DMS53 treated with DMSO at 0.1 percent for 48 hours (cell line): ENCODE measurements at regions not wholly inside any gene's neighbourhood (a gene's known extent, or its start where the extent isn't known, plus 50 kb on each side); places are given as distances from the start of the nearest gene placed in this dataset.
"Not testable (repeated sequence)": the region's sequence is repeated elsewhere in the genome, so short reads cannot be mapped to it uniquely, and the experiment has no call there.

Experiments
- DNase-seq: peaks from one replicate; lab custom pipeline; 2025; ENCODE audit not compliant: unreplicated experiment; lab: John Stamatoyannopoulos, UW

DNA sequence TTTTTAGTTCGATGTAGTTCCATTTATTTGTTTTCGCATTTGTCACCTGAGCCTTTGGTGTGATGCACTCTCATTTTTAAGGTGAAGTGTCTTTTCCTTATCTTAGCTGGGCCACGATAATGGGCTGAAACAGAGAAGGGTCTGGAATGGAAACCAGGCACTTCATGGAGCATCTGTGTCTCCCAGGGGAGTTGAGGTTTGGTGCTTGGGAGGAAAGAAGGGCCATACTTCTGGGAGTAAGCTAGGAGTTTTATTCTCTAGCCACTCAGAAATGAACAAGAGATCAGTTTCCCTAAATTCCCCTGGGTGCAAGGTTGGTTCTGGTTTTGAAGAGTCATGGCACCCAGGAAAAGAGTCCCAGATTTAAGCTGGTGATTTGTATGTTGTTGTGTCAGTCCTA lies 179.4 kb upstream of the CXCR4 start:
- no peak for DNase-seq

DNA sequence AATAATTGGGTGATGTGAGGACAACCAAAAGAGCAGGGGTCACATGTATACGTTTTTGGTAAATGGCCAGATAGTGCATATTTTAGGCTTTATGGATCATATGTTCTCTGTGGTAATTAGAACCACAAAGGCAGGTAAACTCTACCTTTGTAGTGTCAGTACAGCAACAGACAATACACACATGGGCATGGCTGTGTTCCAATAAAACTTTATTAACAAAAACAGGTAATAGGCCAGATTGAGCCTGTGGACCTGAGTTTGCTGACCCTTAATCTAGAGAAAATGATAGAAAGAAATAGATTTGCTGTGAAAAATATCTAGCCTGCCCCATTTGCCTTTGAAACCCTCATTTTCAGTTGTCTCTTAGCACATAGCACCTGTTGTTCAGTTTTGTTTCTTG lies 177.2 kb upstream of the CXCR4 start:
- no peak for DNase-seq

DNA sequence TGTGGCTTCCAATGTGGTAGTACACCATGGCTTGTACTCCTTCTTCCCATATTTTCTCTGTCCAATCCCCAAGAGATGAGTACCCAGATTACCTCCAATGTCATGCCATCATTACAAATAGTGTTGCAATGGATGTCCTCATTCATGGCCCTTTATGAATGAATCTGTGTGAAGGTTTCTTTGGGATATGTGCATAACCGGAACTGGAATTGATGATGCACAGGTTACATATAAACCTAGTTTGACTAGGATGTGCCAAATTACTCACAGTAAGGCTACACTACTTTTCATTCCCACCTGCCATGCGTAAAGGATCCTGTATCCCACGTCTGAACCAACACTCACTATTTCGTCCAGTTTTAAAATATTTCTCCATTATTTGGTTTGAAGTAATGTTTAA lies 173.9 kb upstream of the CXCR4 start:
- DNase-seq = no peak

DNA sequence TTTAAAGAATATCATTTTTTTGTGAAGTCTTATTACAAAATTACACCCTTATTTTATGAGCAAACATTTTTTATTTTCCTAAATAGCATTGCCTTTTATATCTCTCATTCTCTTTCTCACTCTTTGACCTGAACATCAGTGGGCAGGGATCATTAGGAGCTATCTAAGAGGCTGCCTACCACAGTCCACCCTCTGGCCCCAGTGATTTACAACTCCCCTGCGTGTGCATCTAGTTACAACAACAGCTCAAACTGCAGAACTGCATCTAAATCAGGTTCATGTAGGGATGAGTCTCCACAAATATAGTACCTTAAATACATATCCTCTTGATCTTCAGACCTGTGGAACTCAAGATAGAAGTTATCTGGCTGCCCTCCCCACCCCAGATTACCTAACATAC lies 172.4 kb upstream of the CXCR4 start:
- no peak for DNase-seq

DNA sequence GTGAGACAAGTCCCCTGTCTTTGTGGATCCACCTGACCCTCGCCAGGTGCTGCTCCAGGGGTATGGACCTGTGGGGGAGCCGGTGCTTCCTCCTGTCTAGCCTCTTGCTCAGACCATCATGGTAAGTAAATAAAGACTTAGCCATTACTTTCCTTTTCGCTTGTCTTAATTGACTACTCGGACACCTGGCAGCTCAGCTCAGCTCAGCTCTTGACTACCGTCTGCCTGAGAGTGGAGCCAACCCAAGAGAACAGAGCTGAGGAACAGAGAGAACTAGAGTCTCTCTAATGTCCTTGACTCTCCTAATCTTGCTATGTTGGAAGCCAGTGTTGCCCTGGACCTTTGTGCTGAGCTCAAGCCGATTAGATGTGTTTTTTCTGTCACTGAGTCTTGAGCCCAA lies 170.3 kb upstream of the CXCR4 start:
- no peak for DNase-seq

DNA sequence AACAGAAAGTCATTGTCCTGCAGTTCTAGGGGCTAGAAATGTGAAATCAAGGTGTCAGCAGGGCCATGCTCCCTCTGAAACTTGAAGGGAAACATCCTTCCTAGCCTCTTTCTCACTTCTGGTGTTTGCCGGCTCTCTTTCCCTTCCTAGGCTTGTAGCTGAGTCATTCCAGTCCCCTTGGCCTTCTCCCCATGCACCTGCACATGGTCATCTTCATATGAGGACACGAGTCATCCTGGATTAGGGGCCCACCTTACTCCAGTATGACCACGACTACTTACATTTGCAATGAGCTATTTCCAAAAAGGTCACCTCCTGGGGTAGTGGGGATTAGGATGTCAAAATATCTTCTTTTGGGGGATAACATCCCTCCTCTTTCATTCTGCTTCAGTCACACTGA lies 168.5 kb upstream of the CXCR4 start:
- DNase-seq = no peak

DNA sequence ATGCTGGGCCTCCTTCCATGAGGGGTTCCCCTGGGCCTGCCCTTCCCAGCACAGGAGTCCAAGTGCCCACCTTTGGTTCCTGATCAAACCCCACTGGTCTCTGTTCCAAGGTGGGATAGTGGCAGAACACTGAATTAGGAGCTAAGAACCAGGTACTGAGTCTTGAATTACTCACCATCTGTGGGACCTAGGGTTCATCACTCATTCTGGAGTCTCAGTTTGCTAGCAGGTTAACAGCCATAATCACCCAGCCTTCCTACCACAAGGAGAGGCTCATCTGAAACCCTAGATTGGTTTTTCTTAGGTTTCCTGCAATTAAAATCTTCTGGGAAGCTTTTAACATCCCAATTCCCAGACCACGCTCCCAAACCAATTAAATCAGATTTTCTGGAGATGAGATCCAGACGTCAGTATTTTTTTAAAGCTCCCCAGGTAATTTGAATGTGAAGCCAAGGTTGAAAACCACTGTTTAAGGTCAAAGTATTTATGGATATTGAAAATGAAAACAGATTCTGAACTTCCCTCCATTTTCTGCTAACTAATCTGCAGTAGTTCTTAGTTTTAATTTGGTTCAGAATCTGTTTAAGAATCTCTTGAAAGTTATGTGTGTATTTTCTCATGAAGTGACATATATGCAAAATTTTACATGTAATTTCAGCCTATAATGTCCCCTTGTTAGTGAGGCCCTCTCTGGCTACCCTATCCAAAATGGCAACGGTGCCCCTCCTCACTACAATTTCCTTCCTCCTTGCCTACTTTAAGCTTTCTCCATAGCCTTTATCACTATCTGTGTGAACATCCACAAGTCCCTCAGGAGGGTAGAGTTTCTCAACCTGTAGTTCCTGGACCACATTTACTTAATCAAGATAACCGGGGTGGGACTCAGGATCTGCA lies 166.5 kb upstream of the CXCR4 start:
- DNase-seq = no peak

DNA sequence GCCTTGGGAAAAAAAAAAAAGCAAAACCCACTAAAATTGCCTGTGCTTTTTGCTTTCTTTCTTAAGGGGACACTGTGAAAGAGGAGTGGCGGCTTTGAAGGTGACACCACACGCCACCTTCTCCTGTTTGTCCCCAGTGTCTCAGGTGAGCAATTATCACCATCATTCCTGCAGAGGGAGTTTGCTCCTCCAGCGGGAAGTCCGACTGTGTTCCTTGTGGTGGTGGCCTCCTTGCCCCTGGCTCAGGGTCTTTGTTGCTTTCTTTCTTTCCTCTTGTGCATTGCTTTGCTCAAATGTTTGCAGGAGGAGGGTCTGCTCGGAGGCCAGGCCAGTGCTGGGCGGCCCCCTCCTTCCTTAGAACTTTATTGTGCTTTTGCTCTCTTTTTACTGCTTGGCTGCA lies 164.3 kb upstream of the CXCR4 start:
- no peak for DNase-seq

DNA sequence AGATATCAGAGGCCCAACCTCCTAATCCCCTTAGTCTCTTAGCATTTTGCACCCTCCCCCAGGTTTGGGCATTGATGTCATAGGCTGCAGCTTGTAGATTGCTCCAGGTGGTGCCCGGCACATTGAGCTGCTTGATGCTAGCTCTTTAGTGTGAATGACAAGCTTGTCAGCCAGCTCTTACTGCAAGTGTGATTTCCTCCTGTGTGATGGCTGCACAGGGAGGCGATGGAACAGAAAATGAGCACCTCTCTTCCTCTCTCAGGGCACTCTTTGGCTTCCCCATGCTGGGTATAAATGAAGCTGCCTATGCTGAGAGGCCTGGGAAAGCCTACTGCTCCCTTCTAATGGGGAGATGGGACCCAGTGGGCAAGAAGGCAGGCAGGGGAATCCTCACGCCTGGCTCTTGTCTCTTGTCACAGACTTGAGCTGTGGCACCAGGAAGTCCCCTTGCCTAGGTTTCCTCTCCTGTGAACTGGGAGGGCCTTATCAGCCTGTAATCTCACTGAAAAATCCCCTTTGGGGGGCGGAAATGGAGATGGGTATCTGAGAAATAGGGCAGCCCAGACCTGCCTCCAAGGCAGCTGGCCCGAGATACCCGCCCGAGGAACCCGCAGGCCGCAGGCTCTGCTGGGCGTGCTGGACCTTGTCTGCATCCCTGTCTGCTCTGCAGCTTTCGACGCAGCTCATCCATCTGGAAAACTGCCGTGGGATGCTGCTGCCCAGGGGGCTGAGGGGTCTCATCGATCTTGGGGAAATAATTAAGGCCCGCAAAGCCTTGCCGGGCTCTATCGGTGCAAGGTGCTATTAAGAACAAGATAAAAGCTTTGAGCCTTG lies 163.5 kb upstream of the CXCR4 start:
- DNase-seq = no peak

DNA sequence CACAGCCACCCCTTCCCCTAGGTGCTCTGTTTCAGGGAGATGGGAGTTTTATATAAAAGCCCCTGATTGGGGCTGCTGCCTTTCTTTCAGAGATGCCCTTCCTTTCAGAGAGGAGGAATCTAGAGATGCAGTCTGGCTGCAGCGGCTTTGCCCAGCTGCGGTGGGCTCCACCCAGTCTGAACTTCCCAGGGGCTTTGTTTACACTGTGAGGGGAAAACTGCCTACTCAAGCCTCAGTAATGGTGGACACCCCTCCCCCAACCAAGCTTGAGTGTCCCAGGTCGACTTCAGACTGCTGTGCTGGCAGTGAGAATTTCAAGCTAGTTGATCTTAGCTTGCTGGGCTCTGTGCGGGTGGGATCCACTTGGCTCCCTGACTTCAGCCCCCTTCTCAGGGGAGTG lies 148.4 kb upstream of the CXCR4 start:
- DNase-seq = not testable (repeated sequence)

DNA sequence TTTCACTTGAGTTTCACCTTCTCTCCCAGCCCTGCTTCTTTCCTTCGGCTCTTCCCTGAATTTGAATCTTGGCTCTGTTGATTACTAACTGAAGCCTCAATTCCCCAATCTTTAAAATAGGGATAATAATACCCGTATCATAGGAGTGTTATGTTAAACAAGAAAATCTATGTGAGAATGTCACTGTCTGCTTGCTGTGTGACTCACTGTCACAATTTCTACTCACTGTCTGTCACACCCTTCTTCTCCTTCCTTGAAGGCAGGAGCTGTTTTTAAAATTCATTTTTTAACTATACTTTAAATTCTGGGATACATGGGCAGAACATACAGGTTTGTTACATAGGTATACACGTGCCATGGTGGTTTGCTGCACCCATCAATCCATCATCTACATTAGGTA lies 141.6 kb upstream of the CXCR4 start:
- DNase-seq = no peak

DNA sequence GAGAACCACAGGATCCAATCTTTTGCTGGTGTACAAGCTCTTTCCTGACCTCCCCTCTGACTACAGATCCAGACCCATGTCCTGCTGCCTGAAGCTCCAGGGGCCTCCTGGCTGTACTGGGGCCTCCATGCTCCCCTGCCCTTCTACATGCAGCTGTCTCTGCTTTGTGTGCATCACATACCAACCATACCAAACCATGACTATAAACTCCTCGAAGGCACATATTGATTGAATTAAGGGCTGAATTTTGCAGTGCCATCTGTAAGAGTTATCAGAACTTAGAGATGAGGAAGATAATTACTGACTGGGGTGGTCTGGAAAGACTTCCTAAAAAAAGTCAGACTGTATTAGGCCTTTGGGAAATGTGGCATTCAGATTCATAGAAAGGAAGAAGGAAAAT lies 139.9 kb upstream of the CXCR4 start:
- DNase-seq = no peak

DNA sequence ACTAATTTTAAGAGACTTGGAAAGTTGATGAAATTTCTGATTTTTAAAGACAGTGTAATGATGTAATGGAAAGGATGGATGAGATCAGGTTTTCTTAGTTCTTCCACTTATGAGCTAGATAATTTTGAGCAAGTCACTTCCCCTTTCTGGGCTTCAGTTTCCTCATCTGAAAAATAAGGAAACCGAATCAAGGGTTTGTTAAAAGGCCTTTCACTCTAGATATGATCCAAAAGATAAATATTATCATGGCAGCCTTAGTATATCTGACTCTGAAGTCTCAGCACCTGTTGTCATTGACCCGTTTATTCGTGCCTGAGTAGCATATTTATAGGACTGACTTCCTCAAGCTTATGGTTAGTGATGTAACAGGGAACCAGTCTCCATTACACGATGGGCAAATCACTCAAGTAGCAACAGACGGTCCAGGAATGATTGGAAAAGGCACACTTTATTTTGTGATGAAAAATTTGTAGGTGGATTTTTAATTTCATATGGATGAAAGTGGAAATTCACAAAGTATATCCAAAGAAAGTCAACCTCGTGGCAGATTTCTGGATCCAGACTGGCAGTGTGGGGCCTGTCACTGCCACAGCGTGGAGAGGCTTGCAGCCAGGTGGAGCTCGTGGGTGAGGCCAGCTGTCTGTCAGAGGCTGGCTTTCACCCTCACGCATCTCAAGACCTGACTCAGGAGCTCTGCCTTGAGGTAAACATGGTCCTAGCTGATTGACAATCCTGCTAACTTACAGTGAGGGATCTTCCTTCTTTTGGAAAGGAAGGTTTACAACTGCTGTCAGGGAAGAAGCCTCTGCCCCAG lies 137.9 kb upstream of the CXCR4 start:
- DNase-seq = peak; percentile 14

DNA sequence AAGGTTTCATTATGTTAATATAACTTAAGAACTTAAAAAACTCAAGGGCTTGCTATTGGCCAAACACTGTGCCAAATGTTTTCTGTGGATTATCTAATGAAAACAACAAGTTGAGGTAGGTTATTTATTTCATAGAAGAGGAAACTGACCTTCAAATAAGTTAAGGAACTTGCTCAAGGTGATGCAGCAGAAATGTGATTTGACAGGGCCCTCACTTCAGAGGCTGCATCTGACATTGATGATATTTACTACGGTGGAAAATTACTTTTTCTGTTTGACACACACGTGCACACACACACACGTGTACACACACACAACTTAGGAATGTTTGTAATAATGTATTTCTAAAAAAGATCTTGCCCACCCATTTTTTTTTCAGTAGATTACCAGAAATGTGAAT lies 137.2 kb upstream of the CXCR4 start:
- no peak for DNase-seq

DNA sequence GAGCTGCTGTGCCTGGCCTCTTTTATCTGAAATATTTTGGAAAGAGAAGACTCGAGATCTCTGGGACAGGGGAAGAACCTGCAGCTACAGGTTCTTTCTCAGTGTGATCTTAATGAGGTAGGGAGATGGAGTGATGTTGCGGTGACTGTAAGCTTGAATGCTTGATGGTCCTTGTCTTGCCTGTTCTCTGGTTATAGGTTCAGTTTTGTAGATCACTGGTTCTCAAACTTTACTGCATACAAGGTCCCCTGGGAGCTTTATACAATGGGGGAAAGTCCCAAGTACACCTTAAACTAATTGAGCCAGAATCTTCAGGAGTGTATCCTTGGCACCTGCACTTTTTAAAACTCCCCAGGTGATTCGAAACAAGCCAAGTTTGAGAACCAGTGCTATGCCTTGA lies 136.7 kb upstream of the CXCR4 start:
- DNase-seq = no peak

DNA sequence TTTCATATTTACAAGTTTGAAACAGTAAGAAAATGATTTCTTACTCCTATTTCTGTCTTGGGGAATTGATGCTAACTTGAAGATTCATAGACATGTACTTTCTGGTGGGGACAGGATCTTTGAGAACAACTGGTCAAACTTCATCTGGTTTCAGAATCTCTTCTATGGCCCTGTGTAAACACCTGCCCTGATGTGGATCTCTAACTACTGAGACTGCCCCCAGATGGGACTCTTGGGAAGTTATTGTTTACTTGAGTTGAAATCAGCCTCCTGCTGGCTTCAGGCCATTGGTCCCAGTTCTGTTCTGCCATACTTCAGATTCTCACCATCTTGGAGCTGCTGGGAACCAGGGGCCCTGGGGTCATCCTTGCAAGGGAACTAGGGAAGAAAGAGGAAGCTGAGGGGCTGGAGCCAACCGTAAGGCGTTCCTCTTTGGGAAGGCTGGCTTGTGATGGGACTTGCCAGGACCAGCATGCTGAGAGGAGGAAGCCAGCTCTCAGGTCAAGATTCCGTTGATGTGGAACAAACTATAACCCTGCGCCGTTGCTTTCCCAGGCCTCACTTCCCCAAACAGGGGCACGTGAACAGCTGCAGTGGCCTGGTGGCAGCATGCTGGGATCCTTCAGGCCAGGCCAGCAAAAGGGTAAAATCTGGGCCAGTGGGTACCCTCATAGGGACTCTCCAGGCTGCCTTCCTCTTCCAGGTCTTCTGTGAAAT lies 135.5 kb upstream of the CXCR4 start:
- no peak for DNase-seq

DNA sequence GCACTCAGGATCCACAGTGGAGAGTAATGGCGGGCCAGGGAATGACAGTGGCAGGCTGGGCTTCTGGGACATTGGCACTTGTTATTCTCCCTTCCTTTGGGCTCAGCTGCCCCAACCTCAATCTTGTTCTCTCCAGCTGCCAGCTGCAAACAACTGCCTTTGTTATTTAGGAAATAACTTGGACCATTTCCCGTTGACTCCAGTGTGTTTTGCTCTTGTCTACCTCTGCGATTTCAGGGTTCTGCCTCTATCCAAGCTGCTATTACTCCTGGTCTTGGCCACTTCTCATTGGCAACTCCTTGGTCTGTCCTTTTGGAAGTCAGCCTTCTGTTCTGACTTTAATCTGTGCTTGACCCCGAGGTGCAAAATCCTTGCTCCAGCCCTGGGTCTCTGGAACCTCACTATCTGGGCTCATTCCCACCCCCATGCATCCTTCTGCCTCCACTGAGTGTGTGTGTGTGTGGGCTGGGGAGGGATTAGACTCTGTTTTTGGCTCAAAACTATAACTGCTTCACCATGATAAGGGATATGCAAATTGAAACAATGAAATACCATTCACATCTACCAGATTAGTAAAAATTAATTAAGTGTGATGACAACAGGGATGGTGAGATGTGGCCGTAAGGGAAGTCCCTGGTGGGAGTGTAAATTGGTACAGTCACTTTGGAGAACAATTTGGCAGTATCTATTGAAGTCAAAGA lies 134.1 kb upstream of the CXCR4 start:
- DNase-seq = no peak

DNA sequence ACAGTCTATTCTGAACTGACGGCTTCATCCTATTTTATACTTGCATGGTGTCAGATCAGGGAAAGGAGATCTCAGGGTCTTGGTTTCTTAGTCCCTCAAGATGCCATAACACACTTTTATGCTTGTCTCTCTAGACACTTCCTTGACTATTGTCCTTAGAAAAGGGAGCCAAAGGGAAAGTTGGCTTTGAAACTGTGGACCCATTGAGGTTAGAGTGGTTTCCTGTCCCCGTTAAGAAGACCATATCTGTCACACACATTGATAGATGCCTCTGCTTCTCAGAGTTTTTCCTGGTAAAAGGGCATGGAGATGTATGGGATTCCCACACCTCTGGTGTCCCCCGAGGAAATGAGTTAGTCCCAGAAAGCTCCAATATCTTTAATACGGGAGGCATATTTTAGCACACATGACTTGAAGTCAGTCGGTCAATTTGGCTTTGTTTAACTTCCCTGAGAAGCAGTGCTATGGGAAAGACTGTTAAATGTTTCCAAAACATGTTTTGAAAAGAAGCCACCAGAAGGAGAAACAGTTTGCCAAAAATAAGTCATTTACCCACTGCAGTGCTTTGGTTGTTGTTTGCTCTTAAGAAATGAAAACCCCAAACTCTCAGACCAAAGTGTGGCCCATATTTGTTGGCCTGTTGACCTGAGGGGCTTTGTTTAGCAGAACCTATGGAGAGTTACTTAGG lies 133.4 kb upstream of the CXCR4 start:
- DNase-seq = no peak

DNA sequence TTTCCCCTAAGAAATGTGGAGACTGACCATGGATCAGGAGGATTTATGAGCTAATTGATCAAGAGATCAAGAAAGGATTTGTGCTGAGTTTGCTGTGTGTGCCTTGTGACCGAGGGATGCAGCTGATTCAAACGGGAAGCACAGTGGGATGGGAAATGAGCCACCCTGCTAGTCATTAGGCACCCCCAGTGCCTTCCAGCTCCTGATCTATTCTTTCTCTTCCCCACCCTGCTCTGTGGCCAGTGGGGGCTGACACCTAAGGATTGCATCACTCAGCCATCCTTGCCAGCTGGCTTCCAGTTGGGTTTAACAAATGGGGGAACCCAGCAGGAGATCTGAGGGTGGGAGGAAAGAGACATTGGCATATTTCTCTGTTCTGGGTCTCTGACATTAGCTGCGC lies 132.2 kb upstream of the CXCR4 start:
- no peak for DNase-seq

DNA sequence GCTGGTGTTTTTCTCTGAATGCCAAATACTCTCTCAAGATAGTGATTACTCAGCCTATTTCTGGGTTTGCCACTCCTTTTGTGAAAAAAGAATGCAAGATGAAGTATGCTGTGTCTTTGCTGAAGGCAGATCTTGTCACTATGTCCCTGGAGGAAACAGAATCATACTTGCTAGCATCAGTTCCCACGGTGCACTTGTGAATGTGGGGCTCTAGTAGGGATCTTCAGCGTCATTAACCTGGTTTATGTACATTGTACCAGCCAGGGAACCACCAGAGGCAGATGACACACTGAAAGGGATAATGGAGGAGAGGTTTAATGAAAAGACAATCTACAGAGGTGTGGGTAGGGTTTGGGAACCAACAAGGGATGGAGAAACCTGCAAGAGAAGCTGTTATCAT lies 131.0 kb upstream of the CXCR4 start:
- no peak for DNase-seq
